Stimulated activated CD8-positive, alpha-beta memory T cell treated with anti-CD3 and anti-CD28 coated beads, Interleukin-7, amount 100 ng/mL, for 1 hour (primary cell): ENCODE measurements at regions not wholly inside any gene's neighbourhood (a gene's known extent, or its start where the extent isn't known, plus 50 kb on each side); places are given as distances from the start of the nearest gene placed in this dataset.
"Not testable (repeated sequence)": the region's sequence is repeated elsewhere in the genome, so short reads cannot be mapped to it uniquely, and the experiment has no call there.

Experiments used
- DNase-seq, 2 donors: peaks; one replicate each; pipeline ENCODE4 v3.0.0-alpha.2; 2020; ENCODE audit warnings: low read depth in 2 of 2

GRCh38 chr1:29635501-29636263 lies 399.4 kb downstream of the PTPRU start:
- no peak for DNase-seq

GRCh38 chr1:29634746-29635335 lies 398.5 kb downstream of the PTPRU start:
- no peak for DNase-seq

GRCh38 chr1:29634324-29634723 lies 398.0 kb downstream of the PTPRU start:
- DNase-seq: no peak

GRCh38 chr1:29633771-29634170 lies 397.4 kb downstream of the PTPRU start:
- no peak for DNase-seq

GRCh38 chr1:29632806-29633615 lies 396.7 kb downstream of the PTPRU start:
- DNase-seq: no peak

- DNase-seq: no peak
Observed at GRCh38 chr1:29631836-29632805, 395.8 kb downstream of the PTPRU start.

- no peak for DNase-seq
Observed at GRCh38 chr1:29631361-29631760, 395.0 kb downstream of the PTPRU start.

- no peak for DNase-seq
Observed at GRCh38 chr1:29630756-29631155, 394.4 kb downstream of the PTPRU start.

- DNase-seq: no peak
Observed at GRCh38 chr1:29629814-29630516, 393.6 kb downstream of the PTPRU start.

GRCh38 chr1:29629401-29629800 lies 393.1 kb downstream of the PTPRU start:
- DNase-seq: no peak

- no peak for DNase-seq
Observed at GRCh38 chr1:29628190-29628589, 391.9 kb downstream of the PTPRU start.

- no peak for DNase-seq
Observed at GRCh38 chr1:29626726-29627125, 390.4 kb downstream of the PTPRU start.

- DNase-seq: no peak
Observed at GRCh38 chr1:29626066-29626465, 389.7 kb downstream of the PTPRU start.

GRCh38 chr1:29625084-29625420 lies 388.7 kb downstream of the PTPRU start:
- DNase-seq: no peak

GRCh38 chr1:29624320-29625083 lies 388.2 kb downstream of the PTPRU start:
- DNase-seq: no peak

- DNase-seq: no peak
Observed at GRCh38 chr1:29623501-29623900, 387.2 kb downstream of the PTPRU start.

- DNase-seq: no peak
Observed at GRCh38 chr1:29621826-29622435, 385.6 kb downstream of the PTPRU start.

- DNase-seq: no peak
Observed at GRCh38 chr1:29620631-29621030, 384.3 kb downstream of the PTPRU start.

- DNase-seq: no peak
Observed at GRCh38 chr1:29607236-29607635, 370.9 kb downstream of the PTPRU start.

- DNase-seq: not testable (repeated sequence)
Observed at GRCh38 chr1:29604796-29605195, 368.5 kb downstream of the PTPRU start.
